ENCODE measurements at regions not wholly inside any gene's neighbourhood (a gene's known extent, or its start where the extent isn't known, plus 50 kb on each side); places are given as distances from the start of the nearest gene placed in this dataset.

- H3K4me3 ChIP-seq (ENCODE audit: low read depth, low read length), result no peak overlapping the region
- TF ChIP-seq CTCF (IDR thresholded peaks at IDR 0.05; ENCODE audit: borderline replicate concordance, insufficient read depth, low read depth, low read length), result no peak
These were observed 109.8 kb upstream of the SEMA3A start for GRCh38 chr7:84304407-84304806.

GRCh38 chr7:84302949-84303348 lies 108.4 kb upstream of the SEMA3A start:
- no peak overlapping the region for H3K4me3 ChIP-seq (ENCODE audit: low read depth, low read length)
- no peak for TF ChIP-seq CTCF (IDR thresholded peaks at IDR 0.05; ENCODE audit: borderline replicate concordance, insufficient read depth, low read depth, low read length)

DNA sequence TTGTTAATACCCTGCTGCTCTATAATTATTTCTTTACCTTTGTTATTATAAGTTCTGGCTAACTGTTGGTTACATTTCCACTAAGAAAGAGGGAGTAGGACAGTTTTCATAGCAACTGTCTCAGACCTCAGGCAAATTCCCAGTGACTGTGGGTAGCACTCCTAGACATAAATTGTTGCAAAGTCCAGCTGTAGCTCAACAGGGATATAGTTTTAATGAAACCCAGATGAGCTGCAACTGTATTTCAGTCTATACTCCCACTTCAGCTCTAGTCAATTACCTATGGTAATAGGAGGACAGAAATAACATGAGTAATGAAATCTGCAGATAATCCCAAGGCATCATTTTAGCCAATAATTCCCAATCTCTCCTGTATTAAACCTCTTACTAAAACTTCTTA lies 103.0 kb upstream of the SEMA3A start:
- no peak overlapping the region for H3K4me3 ChIP-seq (ENCODE audit: low read depth, low read length)
- no peak for TF ChIP-seq CTCF (IDR thresholded peaks at IDR 0.05; ENCODE audit: borderline replicate concordance, insufficient read depth, low read depth, low read length)

DNA sequence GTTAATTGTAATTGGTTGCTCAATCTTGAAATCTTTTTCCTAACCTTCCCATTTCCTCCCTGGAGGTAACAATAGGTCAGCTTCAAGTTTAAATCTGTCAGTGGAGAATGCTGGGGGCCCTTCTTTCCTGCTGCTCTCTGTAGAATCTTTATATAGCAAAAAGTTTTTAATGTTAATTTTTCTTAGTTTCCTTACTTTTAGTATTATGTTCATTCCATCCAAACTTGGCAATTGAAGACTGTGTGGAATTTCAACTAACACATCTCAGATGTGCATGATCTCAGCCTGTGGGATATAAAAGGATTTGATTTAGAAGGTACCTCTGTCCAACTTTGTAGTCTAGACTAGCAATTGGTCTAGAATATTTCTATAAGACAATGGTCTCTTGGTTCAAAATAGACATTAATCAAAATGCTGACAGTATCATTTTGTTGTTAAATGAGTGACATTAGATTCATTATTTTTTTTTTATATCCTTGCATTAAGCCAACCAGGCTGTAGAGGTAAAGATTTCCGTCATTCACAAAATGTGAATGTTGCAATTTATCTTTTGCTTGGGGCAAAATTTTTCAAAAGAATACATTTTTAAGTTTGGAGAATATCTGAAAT lies 100.4 kb upstream of the SEMA3A start:
- no peak for TF ChIP-seq CTCF (IDR thresholded peaks at IDR 0.05; ENCODE audit: borderline replicate concordance, insufficient read depth, low read depth, low read length)
- no peak overlapping the region for H3K4me3 ChIP-seq (ENCODE audit: low read depth, low read length)

- no peak overlapping the region for H3K4me3 ChIP-seq (ENCODE audit: low read depth, low read length)
- TF ChIP-seq CTCF (IDR thresholded peaks at IDR 0.05; ENCODE audit: borderline replicate concordance, insufficient read depth, low read depth, low read length), result no peak
These were observed 99.8 kb upstream of the SEMA3A start for GRCh38 chr7:84294391-84294790.

- H3K4me3 ChIP-seq (ENCODE audit: low read depth, low read length), result no peak overlapping the region
- no peak for TF ChIP-seq CTCF (IDR thresholded peaks at IDR 0.05; ENCODE audit: borderline replicate concordance, insufficient read depth, low read depth, low read length)
These were observed 97.2 kb upstream of the SEMA3A start for GRCh38 chr7:84291756-84292155.

DNA sequence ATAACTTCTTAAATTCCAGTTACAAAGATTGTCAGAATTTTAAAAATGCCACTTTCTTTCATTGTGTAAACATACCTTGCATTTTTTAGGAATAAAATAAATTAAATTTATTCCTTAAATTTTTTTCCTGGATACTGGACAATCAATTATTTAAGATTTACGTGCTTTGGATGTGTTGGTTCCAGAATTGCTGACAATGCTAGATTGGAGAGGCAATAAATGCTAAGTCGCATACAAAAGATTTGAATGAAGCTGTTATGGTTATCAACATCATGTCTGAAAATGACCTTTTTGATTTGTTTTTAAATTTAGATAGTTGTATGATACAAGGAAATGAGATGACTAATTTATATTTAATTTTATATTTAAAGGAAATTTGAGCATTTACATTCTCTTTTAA lies 89.2 kb upstream of the SEMA3A start:
- TF ChIP-seq CTCF (IDR thresholded peaks at IDR 0.05; ENCODE audit: borderline replicate concordance, insufficient read depth, low read depth, low read length), result no peak
- no peak overlapping the region for H3K4me3 ChIP-seq (ENCODE audit: low read depth, low read length)

All from GM12875 (cell line).